Liver (tissue), 8 donors: ENCODE measurements at regions not wholly inside any gene's neighbourhood (a gene's known extent, or its start where the extent isn't known, plus 50 kb on each side); places are given as distances from the start of the nearest gene placed in this dataset.

Experiments used
- DNase-seq: peaks from one replicate; pipeline ENCODE4 v3.0.0-alpha.2; 2017; ENCODE audit warnings: low spot score
- H3K27ac ChIP-seq, 2 donors: one replicate each; pipeline ENCODE4 v1.7.0; 2013; ENCODE audit warnings: inconsistent platforms in 2 of 2, low read length in 2 of 2, control low read depth in 1 of 2, low read depth in 1 of 2, mild to moderate bottlenecking in 1 of 2
- H3K27me3 ChIP-seq, 4 donors: one replicate each; pipeline versions ENCODE4 v1.6.1 to v1.7.0; 2013; ENCODE audit warnings: low read length in 3 of 4, inconsistent platforms in 1 of 4, mild to moderate bottlenecking in 1 of 4, moderate library complexity in 1 of 4; ENCODE audit not compliant: control insufficient read depth in 4 of 4, insufficient read depth in 4 of 4
- H3K36me3 ChIP-seq, 4 donors: one replicate each; pipeline versions ENCODE4 v1.6.1 to v1.7.0; 2013; ENCODE audit warnings: low read length in 3 of 4, mild to moderate bottlenecking in 3 of 4, low read depth in 1 of 4, moderate library complexity in 1 of 4; ENCODE audit not compliant: control insufficient read depth in 4 of 4, insufficient read depth in 3 of 4
- H3K4me1 ChIP-seq, 4 donors: one replicate each; pipeline versions ENCODE4 v1.6.1 to v1.7.0; 2013; ENCODE audit warnings: low read length in 3 of 4, mild to moderate bottlenecking in 3 of 4, moderate library complexity in 1 of 4; ENCODE audit not compliant: control insufficient read depth in 4 of 4, insufficient read depth in 4 of 4
- H3K4me3 ChIP-seq, 3 donors: one replicate each; pipeline versions ENCODE4 v1.6.1 to v1.7.0; 2013; ENCODE audit warnings: low read length in 3 of 3, control low read depth in 1 of 3, low read depth in 1 of 3, mild to moderate bottlenecking in 1 of 3
- H3K9ac ChIP-seq, 2 donors: one replicate each; pipeline ENCODE4 v1.7.0; 2013; ENCODE audit warnings: low read length in 2 of 2, mild to moderate bottlenecking in 2 of 2, moderate library complexity in 2 of 2, control low read depth in 1 of 2, low read depth in 1 of 2
- H3K9me3 ChIP-seq, 4 donors: one replicate each; pipeline versions ENCODE4 v1.6.1 to v1.7.0; 2013; ENCODE audit warnings: low read length in 3 of 4; ENCODE audit not compliant: control insufficient read depth in 4 of 4
- ATF3 ChIP-seq: IDR thresholded peaks from 2 replicates; pipeline ENCODE4 v1.6.1; 2016; ENCODE audit warnings: antibody characterized with exemption
- CTCF ChIP-seq: fragments of 150-350 bp; IDR thresholded peaks from 2 replicates; pipeline ENCODE4 v1.5.1; 2017; ENCODE audit warnings: improper control_type of control experiment, low read depth, low read length; ENCODE audit not compliant: missing input control
- FOXA1 ChIP-seq: IDR thresholded peaks from 2 replicates; pipeline ENCODE4 v1.6.1; 2016; ENCODE audit warnings: antibody characterized with exemption
- FOXA2 ChIP-seq: IDR thresholded peaks from 2 replicates; pipeline ENCODE4 v1.6.1; 2016; ENCODE audit warnings: antibody characterized with exemption
- GABPA ChIP-seq, 2 donors: IDR thresholded peaks in 1 of 2; conservative IDR thresholded peaks in 1 of 2; 2 replicates each; pipeline ENCODE4 v1.6.1; 2016; ENCODE audit warnings: antibody characterized with exemption in 2 of 2, mild to moderate bottlenecking in 1 of 2, moderate library complexity in 1 of 2
- HNF4A ChIP-seq, 2 donors: conservative IDR thresholded peaks; 2 replicates each; pipeline ENCODE4 v1.6.1; 2016; ENCODE audit warnings: antibody characterized with exemption in 2 of 2, mild to moderate bottlenecking in 2 of 2
- HNF4G ChIP-seq: IDR thresholded peaks from 2 replicates; pipeline ENCODE4 v1.6.1; 2016; ENCODE audit warnings: antibody characterized with exemption
- MAX ChIP-seq: IDR thresholded peaks from 2 replicates; pipeline ENCODE4 v1.6.1; 2016; ENCODE audit warnings: antibody characterized with exemption
- NR2F2 ChIP-seq: IDR thresholded peaks from 2 replicates; pipeline ENCODE4 v1.6.1; 2016; ENCODE audit warnings: antibody characterized with exemption
- REST ChIP-seq: IDR thresholded peaks from 2 replicates; pipeline ENCODE4 v1.6.1; 2016; ENCODE audit warnings: antibody characterized with exemption, mild to moderate bottlenecking
- SP1 ChIP-seq: IDR thresholded peaks from 2 replicates; pipeline ENCODE4 v1.6.1; 2018; ENCODE audit warnings: antibody characterized with exemption, mild to moderate bottlenecking
- YY1 ChIP-seq: IDR thresholded peaks from 2 replicates; pipeline ENCODE4 v1.6.1; 2016; ENCODE audit warnings: antibody characterized with exemption, mild to moderate bottlenecking
- ZBTB33 ChIP-seq: IDR thresholded peaks from 2 replicates; pipeline ENCODE4 v1.6.1; 2016; ENCODE audit warnings: antibody characterized with exemption
- WGBS: extraction: QIAGEN DNeasy Blood & Tissue Kit; methylation state at CpG from one replicate; pipeline ENCODE4 v1.1.7; 2013; 5-methylcytosine and 5-hydroxymethylcytosine counted together
- donor health status: healthy.
- donor health status: healthy.
- donor health status: healthy.
- donor health status: healthy.
- donor health status: healthy.

- Histone ChIP-seq H3K4me1 (no peaks in the 10 kb centered on the region), H3K36me3 (no peaks in the 10 kb centered on the region), H3K27ac (no peak overlapping the region), H3K4me3 (no peak overlapping the region), H3K9ac (no peak overlapping the region), H3K27me3 (no peaks in the 10 kb centered on the region), H3K9me3 (no peaks in the 10 kb centered on the region)
- WGBS: 83% methylated on average over 2 of the region's 2 CpGs
- no peak for DNase-seq
- TF ChIP-seq YY1 (no peak), HNF4A (conservative IDR thresholded peaks at IDR 0.05) (no peak), NR2F2 (no peak), FOXA2 (no peak), ZBTB33 (no peak), REST (no peak), CTCF (no peak), ATF3 (no peak), MAX (no peak), HNF4G (no peak)
Observed at GRCh38 chr1:166527752-166528151, 311.5 kb upstream of the POGK start.

GRCh38 chr1:166538646-166539045 lies 300.6 kb upstream of the POGK start:
- DNase-seq: no peak
- TF ChIP-seq FOXA1 (no peak), FOXA2 (no peak), MAX (no peak), ZBTB33 (no peak), GABPA (IDR thresholded peaks at IDR 0.05 in 1 of 2, conservative IDR thresholded peaks at IDR 0.05 in 1 of 2) (no peak), SP1 (no peak)
- no peaks in the 10 kb centered on the region for H3K9me3 ChIP-seq
- no peak overlapping the region for H3K9ac ChIP-seq
- H3K4me1 ChIP-seq: no peaks in the 10 kb centered on the region
- 48% methylated on average over 1 of the region's 1 CpG for WGBS
- no peaks in the 10 kb centered on the region for H3K36me3 ChIP-seq
- no peak overlapping the region for H3K27ac ChIP-seq
- H3K4me3 ChIP-seq: no peak overlapping the region
- no peaks in the 10 kb centered on the region for H3K27me3 ChIP-seq
